ENCODE measurements at regions not wholly inside any gene's neighbourhood (a gene's known extent, or its start where the extent isn't known, plus 50 kb on each side); places are given as distances from the start of the nearest gene placed in this dataset.

DNA sequence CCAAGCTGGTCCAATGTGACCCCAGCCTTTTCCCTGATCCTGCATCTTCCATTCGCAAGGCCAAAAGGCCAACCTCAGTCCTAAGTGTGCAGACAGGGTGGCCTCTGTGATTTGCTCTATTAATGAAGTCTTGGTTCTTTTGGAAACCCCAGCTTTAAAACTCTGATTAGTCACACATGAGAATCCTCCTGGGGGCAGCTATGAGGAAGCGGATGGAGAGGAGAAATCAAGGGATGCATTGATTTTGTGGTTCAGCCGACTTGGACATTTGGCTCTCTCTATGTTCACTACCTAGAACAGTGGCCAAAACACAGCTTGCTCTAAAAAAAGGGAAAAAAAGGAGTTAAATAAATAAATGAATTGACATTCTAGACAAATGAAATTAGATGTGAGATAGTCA, 98.6 kb upstream of the USP47 start:
- no peak overlapping the region for H3K27ac ChIP-seq
- TF ChIP-seq, protein P1, sequence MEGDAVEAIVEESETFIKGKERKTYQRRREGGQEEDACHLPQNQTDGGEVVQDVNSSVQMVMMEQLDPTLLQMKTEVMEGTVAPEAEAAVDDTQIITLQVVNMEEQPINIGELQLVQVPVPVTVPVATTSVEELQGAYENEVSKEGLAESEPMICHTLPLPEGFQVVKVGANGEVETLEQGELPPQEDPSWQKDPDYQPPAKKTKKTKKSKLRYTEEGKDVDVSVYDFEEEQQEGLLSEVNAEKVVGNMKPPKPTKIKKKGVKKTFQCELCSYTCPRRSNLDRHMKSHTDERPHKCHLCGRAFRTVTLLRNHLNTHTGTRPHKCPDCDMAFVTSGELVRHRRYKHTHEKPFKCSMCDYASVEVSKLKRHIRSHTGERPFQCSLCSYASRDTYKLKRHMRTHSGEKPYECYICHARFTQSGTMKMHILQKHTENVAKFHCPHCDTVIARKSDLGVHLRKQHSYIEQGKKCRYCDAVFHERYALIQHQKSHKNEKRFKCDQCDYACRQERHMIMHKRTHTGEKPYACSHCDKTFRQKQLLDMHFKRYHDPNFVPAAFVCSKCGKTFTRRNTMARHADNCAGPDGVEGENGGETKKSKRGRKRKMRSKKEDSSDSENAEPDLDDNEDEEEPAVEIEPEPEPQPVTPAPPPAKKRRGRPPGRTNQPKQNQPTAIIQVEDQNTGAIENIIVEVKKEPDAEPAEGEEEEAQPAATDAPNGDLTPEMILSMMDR (conservative IDR thresholded peaks at IDR 0.05), result no peak

DNA sequence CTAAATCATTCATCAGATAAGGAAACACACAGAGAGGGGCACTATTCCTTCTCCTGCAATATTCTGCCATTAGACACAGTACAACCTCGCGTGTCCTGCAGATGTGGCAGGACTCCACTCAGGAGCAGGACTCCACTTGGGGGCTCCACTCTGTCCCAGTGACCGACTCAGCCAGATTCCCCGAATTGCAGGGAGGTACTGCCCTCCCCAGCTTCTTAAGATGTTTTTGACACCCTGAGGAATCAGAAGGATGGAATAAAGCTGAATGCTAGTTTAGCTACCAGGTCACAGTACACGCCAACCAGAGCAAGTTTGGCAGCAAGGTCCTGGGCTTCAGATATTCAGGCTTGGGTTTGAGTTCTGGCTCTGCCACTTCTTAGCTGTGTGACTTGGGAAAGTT, 99.3 kb upstream of the USP47 start:
- TF ChIP-seq, protein P1 (conservative IDR thresholded peaks at IDR 0.05), result no peak

DNA sequence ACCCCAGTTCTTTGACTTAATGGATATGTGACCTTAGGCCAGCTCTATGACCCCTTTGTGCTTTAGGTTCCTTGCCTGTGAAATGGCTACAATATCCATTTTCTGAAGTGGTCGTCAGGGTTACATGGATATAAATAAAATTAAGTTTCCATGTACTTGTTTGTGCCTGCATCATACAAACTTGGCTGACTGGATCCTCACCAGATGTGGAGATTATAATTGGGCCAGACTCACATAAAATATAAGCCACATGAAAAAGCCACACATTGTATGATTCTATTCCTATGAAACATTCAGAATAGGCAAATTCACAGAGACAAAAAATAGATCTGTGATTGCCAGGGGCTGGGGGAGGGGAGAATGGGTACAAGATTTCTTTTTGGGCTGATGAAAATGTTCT, 100.9 kb upstream of the USP47 start:
- H3K27ac ChIP-seq, result no peak overlapping the region
- TF ChIP-seq, protein P1 (conservative IDR thresholded peaks at IDR 0.05), result no peak

More for the DNA sequence above, 99.3 kb upstream of the USP47 start:
- H3K27ac ChIP-seq, result no peak overlapping the region

DNA sequence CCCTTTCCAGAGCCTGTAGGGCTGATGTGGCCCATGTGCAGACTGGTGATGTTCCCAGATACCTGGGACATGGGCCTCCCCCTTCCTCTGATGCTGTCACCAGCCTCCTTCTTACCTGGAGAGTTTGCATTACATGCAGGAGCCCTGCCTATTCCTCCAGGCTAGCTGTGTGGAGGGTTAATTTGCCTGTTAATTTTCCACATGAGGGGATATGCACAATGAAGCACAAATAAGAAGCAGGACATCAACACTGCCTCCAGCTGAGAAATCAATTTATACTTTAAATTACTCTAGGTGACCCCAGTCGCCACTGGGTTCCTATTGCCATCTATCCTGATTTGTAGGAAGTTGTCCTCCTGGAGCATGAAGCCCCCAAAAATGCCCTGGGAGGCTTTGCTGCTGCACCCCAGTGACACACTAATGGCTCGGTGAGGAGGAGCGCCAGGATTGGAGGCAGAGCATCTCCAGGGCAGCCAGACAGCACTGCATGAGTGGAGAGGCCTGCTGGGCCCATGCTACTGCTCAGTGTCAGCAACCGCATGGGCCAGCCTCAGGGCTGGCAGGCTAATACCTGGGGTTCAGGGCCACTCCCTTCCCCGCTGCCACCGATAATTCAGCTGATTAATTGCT, 101.6 kb upstream of the USP47 start:
- H3K27ac ChIP-seq, result no peak overlapping the region
- TF ChIP-seq, protein P1 (conservative IDR thresholded peaks at IDR 0.05), result no peak

DNA sequence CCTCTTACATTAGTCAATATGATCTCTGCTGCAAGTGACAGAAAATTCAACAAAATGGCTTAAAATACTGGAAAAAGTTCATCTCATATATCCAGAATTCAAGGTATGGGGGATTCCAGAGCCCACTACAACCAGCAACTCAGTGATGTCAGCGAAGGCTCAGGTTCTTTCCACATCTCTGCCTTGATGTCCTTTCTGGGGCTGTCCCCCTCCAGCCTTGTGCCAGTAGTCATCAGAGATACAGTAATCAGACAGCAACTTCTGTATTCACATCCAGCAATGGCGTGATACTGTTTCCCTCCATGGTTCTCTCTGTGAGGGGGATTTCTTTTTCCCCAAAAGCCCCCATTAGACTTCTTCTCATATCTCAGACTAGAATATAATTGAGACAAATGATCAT, 103.4 kb upstream of the USP47 start:
- H3K27ac ChIP-seq, result no peak overlapping the region
- TF ChIP-seq, protein P1 (conservative IDR thresholded peaks at IDR 0.05), result no peak

DNA sequence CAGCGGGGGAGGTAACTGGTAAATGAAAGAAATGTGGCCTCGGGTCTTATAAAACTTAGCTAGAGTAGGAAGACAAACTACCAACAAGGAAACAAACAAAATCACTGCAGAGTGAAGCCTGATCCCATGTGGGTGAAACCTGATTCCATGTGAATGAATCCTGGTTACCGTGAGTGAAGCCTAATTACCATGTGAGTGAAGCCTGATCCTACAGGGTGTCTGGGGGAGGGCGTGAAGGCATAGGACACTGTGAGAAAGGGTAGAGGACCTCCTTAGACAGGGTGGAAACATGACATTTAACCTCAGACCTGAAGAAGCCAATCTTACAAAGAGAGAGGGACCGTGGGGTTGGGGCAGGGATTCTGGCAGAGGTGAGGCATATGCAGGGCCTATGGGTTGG, 106.2 kb upstream of the USP47 start:
- no peak overlapping the region for H3K27ac ChIP-seq

DNA sequence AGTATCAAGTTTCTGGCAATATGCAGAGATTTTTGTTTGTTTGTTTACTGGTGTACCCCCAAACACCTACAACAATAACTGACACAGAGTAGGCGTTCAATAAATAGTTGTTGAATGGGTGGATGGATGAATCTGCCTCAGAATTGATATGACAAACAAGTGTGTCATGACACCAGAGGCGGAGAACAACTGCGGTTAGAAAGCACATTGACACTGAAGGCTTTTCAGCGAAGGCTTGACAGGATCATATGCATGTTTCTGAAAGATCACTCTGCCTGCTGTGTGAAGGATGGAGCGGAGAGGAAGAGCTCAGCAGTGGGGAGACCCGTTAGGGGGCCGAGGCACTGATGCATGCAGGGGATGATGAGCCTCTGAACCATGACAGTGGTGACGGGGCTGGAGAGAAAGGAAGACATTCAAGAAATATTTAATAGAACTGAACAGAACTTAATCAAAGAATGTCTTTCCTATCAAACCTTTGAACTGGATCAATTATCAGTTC, 108.5 kb upstream of the USP47 start:
- TF ChIP-seq, protein P1 (conservative IDR thresholded peaks at IDR 0.05), result no peak
- H3K27ac ChIP-seq, result no peak overlapping the region

More for the DNA sequence above, 106.2 kb upstream of the USP47 start:
- TF ChIP-seq, protein P1 (conservative IDR thresholded peaks at IDR 0.05), result no peak
